8988T (cell line): ENCODE measurements at regions not wholly inside any gene's neighbourhood (a gene's known extent, or its start where the extent isn't known, plus 50 kb on each side); places are given as distances from the start of the nearest gene placed in this dataset.
A peak's percentile ranks its signal among the peaks of the same experiment; 100 is the strongest.
"Not testable (repeated sequence)": the region's sequence is repeated elsewhere in the genome, so short reads cannot be mapped to it uniquely, and the experiment has no call there.

Experiments
- DNase-seq: peaks from one replicate; pipeline ENCODE4 v3.0.0; 2011

DNA sequence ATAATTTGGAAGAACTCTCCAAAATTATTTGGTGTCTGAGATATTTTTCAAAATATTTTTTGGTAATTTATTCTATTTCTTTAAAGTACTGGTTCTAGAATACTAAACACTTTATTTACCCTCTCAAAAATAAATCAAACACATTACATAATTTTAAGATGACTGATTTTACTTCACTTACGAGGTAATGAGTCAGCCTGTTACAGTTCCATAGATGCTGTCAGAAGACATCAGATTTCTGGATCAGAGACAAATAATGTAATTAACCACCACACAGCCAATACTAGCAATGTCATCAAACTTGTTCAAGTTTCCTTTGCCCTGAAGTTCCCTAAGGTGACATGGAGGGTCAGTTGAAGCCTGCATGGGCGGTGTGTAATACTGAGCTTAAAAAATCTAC lies 106.1 kb upstream of the CDH9 start:
- no peak for DNase-seq

DNA sequence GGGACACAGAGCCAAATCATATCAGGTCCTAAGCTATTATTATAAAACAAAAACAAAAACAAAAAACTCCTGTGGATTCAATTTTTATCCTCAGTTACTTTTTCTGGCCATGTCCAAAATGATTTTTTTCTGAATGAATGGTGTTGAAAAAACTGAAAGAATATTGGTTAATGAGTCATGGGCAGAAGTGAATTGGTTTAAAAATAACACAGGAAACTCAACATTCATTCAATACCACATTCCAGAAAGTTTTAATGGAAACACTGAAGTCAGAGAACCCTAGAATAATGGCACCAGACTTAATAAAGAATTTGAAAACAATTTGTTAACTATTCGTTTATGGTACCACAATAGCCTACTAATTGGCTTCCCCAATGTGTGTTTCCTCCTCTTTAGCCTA lies 102.4 kb upstream of the CDH9 start:
- DNase-seq: no peak

DNA sequence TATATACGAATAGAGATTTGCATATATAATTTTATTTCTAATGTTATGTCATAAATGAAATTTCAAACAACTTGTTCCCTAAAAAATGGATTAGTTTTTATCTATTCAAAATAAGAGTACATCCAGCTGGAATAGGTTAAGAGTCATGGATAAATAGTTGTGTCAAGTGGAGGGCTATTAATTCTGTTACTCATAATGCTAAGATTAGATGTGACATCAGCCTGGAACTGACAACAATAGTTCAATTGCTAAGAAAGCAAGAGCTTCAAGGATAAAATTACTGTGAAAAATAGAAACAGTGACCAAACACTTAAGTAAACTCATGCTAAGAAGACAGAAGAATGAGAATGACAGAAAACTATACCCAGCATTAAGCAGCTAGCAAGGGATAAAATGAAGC lies 92.2 kb upstream of the CDH9 start:
- no peak for DNase-seq

DNA sequence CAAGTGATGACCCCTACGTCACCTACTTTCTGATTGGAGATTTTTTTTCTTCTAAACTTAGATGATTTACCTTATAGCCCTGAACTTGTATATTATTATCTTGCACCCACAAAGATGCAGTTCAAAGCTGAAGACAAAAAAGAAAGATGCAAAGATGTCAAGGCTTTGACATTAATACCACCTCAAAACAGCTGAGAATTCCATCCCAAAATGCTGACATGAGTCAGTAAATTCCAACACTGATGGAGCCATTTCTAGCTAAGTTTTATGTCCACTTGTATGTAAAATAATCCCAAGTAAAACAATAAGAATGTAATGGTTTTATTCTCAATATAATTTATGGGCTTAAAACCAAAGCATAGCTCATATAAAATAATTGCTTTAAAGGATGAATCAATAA lies 91.5 kb upstream of the CDH9 start:
- no peak for DNase-seq

DNA sequence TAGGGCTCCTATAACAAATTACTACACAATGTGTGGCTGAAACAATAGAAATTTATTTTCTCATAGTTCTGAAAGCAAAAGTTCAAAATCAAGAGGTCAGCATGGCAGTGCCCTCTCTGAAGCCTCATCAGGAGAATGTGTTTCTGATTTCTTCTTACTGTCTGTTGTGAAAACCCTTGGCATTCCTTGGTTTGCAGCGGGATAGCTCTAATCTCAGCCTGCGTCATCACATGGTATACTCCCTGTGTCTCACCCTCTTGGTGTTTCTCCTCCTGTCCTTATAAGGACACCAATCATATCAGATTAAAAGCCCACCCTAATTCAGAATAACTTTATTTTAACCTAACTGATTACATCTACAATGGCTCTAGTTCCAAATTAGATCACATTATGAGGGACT lies 87.5 kb upstream of the CDH9 start:
- DNase-seq: no peak

DNA sequence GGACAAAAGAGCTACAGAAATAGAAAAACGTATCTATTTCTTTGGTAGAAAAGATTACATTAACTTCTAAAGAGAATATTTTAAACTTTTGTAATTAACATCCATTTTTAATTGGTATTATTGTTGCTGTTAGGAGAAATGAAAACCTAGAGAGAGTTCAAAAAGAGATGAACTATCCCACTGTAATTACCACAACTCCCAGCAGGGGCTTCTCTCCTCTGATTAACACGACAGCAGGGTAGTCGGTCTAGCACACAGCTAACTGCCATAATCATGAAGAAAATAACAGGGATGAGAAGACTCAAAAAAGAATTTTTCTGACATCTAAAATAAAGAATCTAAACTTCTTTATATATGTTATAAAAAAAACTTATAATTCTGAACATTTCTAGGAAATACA lies 86.2 kb upstream of the CDH9 start:
- peak; percentile 38 for DNase-seq

DNA sequence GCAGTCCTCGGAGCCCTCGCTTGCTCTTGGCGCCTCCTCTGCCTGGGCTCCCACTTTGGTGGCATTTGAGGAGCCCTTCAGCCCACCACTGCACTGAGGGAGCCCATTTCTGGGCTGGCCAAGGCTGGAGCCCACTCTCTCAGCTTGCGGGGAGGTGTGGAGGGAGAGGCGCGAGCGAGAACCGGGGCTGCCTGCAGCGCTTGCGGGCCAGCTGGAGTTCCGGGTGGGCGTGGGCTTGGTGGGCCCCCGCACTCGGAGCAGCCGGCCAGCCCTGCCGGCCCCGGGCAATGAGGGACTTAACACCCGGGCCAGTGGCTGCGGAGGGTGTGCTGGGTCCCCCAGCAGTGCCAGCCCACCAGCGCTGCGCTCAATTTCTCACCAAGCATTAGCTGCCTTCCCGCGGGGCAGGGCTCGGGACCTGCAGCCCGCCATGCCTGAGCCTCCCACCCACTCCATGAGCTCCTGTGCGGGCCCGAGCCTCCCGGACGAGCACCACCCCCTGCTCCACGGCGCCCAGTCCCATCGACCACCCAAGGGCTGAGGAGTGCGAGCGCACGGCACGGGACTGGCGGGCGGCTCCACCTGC lies 81.4 kb upstream of the CDH9 start:
- DNase-seq: not testable (repeated sequence)

DNA sequence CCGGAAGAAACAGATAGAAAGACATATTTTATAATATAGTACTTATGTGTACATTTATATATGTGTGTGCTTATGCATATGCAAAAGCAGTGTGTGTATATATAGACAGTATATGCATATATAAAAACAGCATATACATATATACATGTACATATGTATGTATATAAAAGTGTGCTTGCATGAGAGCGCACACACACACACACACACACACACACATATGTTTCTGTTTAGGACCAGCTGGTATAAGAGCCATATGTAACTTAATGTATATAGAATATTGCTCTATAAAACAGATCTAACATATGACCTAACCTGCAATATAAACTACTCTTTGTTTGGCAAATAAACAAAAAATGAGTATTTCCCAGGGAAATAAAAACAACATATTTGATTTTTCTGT lies 65.1 kb upstream of the CDH9 start:
- no peak for DNase-seq

DNA sequence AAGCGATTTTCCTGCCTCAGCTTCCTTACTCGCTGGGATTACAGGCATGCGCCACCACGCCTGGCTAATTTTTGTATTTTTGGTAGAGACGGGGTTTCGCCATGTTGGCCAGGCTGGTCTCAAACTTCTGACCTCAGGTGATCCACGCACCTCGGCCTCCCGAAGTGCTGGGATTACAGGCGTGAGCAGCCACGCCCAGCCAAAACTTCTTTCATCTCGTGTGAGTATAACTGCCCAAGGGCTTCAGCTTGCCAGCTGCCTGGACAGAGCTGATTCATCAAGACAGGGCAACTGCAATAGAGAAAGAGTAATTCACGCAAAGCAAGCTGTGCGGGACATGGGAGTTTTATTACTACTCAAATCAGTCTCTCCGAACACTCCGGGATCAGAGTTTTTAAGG lies 57.4 kb upstream of the CDH9 start:
- DNase-seq: not testable (repeated sequence)

DNA sequence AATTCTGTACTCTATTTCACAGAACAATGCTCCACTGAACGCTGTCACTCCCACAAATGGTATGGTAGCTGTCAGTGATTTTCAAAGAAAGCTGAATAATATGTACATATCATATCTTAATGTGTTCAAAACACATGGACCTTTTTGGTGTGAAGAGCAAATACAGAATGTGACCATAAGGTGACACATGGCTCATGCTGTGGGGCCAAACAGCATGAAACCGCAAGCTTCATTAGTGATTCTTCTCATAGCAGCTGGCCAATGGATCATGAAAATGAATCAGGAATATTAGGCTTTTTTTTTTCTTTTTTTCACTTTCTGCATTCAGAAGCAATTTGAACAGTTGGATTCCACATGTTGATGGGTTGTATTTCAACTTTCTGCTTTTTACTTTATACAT lies 54.9 kb upstream of the CDH9 start:
- DNase-seq: no peak

DNA sequence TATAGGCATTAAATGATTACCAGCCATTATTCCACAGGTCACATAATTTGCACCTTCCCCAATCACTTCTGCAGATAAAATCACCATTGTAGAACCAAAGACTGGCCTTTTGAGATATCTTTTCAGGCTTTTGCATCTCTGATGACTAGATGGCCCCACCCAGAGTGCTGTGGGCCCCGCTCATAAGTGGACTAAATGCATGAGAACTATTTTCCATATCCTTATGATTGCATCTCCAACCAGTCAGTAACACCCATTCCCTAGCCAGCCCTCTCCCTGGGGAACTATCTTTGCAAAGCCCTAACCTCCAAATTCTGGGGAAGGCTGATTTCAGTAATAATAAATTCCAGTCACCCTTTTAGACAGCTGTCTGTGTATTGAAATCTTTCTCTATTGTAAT lies 53.5 kb upstream of the CDH9 start:
- DNase-seq: no peak

DNA sequence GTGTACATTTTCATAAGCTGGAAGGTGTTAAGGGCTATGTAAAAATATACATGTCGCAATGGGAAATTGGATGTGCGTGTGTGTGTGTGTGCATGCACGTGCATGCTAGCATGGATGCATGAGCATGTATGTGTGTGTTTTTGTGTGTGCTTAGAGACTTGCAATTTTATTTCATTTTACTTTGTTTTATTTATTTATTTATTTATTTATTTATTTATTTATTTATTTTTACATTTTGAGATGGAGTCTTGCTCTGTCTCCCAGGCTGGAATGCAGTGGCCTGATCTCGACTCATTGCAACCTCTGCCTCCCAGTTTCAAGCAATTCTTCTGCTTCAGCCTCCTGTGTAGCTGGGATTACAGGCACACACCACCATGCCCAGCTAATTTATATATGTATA lies 50.4 kb upstream of the CDH9 start:
- not testable (repeated sequence) for DNase-seq
